ENCODE measurements at regions not wholly inside any gene's neighbourhood (a gene's known extent, or its start where the extent isn't known, plus 50 kb on each side); places are given as distances from the start of the nearest gene placed in this dataset.
"Not testable (repeated sequence)": the region's sequence is repeated elsewhere in the genome, so short reads cannot be mapped to it uniquely, and the experiment has no call there.

DNA sequence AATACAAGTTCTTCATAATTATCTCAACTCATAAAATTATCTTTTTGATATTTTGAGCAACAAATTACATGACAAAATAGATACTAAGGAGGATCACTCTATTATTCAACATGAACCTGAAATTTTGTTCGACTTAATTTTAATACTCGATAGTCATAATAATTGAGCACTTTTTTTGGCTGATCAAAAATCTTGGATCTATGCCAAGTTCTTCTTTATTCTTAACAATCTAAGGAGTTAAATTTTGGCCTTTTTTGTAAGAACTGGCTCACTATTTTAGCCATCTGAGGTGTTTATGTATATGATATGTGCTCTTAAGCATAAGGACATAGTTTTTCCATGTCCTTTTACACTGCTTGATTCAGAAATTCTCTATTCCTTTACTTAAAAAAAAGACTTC lies 996.1 kb upstream of the COX7C start:
- no peak for DNase-seq (ENCODE audit: low read depth)
- H3K4me3 ChIP-seq (ENCODE audit: low read depth, low read length) = no peak overlapping the region
- TF ChIP-seq, protein P1, sequence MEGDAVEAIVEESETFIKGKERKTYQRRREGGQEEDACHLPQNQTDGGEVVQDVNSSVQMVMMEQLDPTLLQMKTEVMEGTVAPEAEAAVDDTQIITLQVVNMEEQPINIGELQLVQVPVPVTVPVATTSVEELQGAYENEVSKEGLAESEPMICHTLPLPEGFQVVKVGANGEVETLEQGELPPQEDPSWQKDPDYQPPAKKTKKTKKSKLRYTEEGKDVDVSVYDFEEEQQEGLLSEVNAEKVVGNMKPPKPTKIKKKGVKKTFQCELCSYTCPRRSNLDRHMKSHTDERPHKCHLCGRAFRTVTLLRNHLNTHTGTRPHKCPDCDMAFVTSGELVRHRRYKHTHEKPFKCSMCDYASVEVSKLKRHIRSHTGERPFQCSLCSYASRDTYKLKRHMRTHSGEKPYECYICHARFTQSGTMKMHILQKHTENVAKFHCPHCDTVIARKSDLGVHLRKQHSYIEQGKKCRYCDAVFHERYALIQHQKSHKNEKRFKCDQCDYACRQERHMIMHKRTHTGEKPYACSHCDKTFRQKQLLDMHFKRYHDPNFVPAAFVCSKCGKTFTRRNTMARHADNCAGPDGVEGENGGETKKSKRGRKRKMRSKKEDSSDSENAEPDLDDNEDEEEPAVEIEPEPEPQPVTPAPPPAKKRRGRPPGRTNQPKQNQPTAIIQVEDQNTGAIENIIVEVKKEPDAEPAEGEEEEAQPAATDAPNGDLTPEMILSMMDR (IDR thresholded peaks at IDR 0.05; ENCODE audit: control insufficient read depth, extremely low read depth, insufficient read depth) = no peak

DNA sequence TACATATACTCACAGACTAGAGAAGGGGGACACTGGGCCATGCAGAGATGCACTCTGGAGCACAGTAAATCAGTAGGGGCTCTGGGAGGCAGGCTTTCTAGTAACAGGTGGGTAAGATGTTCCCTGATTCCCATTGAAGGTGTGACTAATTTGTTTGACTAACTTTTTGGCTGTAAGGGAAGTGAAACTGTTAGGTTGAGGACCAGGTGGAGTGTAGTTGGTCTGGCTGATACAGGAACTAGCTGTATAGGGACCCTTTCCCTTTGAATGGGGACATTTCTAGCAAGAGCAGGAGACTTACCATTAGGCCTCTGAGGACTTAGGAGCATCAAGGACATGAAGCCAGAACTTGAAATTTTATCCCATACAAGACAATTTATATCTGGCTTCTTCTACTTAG lies 989.6 kb upstream of the COX7C start:
- no peak for DNase-seq (ENCODE audit: low read depth)
- H3K4me3 ChIP-seq (ENCODE audit: low read depth, low read length) = no peak overlapping the region
- TF ChIP-seq, protein P1 (IDR thresholded peaks at IDR 0.05; ENCODE audit: control insufficient read depth, extremely low read depth, insufficient read depth) = no peak

DNA sequence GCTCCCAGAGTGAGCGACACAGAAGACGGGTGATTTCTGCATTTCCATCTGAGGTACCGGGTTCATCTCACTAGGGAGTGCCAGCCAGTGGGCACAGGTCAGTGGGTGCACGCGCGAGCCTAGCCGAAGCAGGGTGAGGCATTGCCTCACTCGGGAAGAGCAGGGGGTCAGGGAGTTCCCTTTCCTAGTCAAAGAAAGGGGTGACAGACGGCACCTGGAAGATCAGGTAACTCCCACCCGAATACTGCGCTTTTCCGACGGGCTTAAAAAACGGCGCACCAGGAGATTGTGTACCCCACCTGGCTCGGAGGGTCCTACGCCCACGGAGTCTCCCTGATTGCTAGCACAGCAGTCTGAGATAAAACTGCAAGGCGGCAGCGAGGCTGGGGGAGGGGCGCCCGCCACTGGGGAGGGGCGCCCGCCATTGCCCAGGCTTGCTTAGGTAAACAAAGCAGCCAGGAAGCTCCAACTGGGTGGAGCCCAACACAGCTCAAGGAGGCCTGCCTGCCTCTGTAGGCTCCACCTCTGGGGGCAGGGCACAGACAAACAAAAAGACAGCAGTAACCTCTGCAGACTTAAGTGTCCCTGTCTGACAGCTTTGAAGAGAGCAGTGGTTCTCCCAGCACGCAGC lies 979.1 kb upstream of the COX7C start:
- H3K4me3 ChIP-seq (ENCODE audit: low read depth, low read length) = peak overlapping the region; percentile 57
- not testable (repeated sequence) for DNase-seq (ENCODE audit: low read depth)

DNA sequence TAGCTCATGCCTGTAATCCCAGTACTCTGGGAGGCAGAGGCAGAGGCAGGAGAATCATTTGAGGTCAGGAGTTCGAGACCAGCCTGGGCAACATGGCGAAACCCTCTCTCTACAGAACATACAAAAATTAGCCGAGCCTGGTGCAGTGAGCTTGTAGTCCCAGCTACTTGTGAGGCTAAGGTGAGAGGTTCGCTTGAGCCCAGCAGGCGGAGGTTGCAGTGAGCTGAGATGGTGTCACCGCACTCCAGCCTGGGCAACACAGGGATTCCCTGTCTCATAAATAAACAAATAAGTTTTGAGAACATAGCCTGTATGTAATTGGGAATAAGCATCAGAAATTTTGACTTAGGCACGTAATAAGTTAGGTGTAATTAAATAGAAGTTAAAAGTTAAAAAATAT lies 971.7 kb upstream of the COX7C start:
- H3K4me3 ChIP-seq (ENCODE audit: low read depth, low read length) = no peak overlapping the region
- no peak for DNase-seq (ENCODE audit: low read depth)
- TF ChIP-seq, protein P1 (IDR thresholded peaks at IDR 0.05; ENCODE audit: control insufficient read depth, extremely low read depth, insufficient read depth) = no peak

DNA sequence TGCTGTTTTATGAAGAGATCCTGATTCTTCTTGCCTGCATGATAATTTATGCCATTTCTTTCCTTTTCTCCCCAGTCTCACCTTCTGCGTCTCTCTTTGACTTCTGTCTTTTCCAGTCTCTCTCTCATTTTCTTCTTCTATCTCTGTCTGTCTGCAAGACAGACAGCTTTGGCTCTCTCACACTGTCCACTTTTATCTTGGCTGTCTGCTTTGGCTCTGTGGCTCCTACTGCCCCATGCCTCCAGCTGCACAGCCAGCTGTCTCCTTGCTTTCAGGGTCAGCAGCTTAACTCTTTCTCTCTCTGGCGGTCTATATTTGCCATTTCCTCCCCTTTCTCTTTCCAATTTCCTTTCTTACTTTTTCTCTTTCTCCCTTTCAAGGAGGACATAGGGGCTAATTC lies 971.1 kb upstream of the COX7C start:
- DNase-seq (ENCODE audit: low read depth) = no peak
- TF ChIP-seq, protein P1 (IDR thresholded peaks at IDR 0.05; ENCODE audit: control insufficient read depth, extremely low read depth, insufficient read depth) = no peak
- H3K4me3 ChIP-seq (ENCODE audit: low read depth, low read length) = peak overlapping the region; percentile 58

DNA sequence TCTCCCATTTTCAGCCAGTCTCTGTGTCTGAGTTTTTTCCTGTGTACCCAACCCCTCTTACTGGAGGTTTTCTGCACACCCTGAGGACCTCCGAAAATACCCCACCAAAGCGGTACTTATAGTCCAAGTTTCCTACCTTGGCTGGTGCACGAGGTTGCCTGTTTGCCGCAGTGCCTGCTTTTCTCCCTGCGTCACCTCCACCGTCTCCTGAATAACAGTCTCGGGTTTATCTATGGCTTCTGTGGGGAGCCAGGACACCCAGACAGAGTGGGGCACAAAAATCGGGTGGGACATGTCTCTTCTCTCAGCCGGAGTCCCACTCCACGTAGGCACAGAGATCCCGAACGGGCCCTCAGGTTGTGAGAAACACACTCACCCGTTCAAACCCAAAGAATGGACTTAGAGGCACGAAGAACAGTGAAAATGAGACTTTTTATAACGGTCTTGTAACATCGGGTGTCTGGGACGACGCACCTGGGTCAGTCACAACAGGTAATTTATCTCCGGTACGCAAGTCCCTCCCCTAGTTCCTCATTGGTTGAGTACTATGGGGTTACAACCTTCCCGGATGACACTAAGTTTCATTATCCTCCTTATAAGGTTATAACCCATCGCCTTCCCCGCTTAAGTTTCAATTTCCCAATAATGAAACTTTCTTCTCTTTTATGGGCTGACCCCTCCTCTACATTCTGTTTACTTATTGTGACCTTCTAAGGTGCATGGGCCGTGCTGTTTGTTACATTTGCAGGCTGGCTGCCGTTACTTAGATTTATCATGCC lies 970.2 kb upstream of the COX7C start:
- H3K4me3 ChIP-seq (ENCODE audit: low read depth, low read length) = peak overlapping the region; percentile 58
- peak; percentile 67 for DNase-seq (ENCODE audit: low read depth)

DNA sequence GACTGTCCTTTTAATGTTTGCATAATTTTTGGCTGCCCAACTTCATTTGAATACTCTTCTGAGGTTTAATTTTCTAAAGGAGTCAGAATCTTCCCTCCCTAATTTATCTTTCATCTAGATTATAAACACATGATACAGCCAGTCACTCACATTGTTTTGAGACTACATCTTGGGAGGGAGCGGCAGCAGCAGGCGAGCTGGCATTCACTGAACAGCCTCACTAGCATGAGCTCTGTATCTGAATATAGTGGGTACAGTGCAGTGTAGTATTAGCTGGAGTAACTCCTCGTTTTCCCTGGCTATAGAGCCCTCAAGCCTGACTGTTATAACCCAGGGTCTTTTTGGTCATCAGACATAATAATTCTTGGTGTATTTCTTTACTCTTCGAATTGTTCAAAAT lies 969.2 kb upstream of the COX7C start:
- TF ChIP-seq, protein P1 (IDR thresholded peaks at IDR 0.05; ENCODE audit: control insufficient read depth, extremely low read depth, insufficient read depth) = no peak
- DNase-seq (ENCODE audit: low read depth) = no peak

More for the DNA sequence above, 970.2 kb upstream of the COX7C start:
- TF ChIP-seq, protein P1 (IDR thresholded peaks at IDR 0.05; ENCODE audit: control insufficient read depth, extremely low read depth, insufficient read depth) = no peak

More for the DNA sequence above, 969.2 kb upstream of the COX7C start:
- no peak overlapping the region for H3K4me3 ChIP-seq (ENCODE audit: low read depth, low read length)

Measured in LNCaP clone FGC (cell line).